GM23248 (cell line): ENCODE measurements at regions not wholly inside any gene's neighbourhood (a gene's known extent, or its start where the extent isn't known, plus 50 kb on each side); places are given as distances from the start of the nearest gene placed in this dataset.

ENCODE experiments used
- EZH2 ChIP-seq: fragments of 200-600 bp; sonication (generic); IDR thresholded peaks from 2 replicates; pipeline ENCODE4 v1.6.1; 2018; ENCODE audit warnings: antibody characterized with exemption, mild to moderate bottlenecking; ENCODE audit not compliant: insufficient read depth, poor library complexity, severe bottlenecking
- EZH2phosphoT487 ChIP-seq: fragments of 200-600 bp; sonication (generic); IDR thresholded peaks from 2 replicates; pipeline ENCODE4 v1.6.1; 2018; ENCODE audit warnings: antibody characterized with exemption, moderate library complexity, mild to moderate bottlenecking, low read depth; ENCODE audit not compliant: insufficient read depth

- no peak for TF ChIP-seq EZH2
- TF ChIP-seq EZH2phosphoT487, result no peak
These were observed 404.7 kb upstream of the PPP2R3A start for GRCh38 chr3:135560847-135561246.
